GM19328 (cell line): ENCODE measurements at regions not wholly inside any gene's neighbourhood (a gene's known extent, or its start where the extent isn't known, plus 50 kb on each side); places are given as distances from the start of the nearest gene placed in this dataset.
"Not testable (repeated sequence)": the region's sequence is repeated elsewhere in the genome, so short reads cannot be mapped to it uniquely, and the experiment has no call there.

Experiments used
- ATAC-seq: cut with Tn5 transposase; IDR thresholded peaks from one replicate; pipeline ENCODE4 v1.9.1; 2021; ENCODE audit warnings: mild to moderate bottlenecking, moderate library complexity; ENCODE audit not compliant: unreplicated experiment

DNA sequence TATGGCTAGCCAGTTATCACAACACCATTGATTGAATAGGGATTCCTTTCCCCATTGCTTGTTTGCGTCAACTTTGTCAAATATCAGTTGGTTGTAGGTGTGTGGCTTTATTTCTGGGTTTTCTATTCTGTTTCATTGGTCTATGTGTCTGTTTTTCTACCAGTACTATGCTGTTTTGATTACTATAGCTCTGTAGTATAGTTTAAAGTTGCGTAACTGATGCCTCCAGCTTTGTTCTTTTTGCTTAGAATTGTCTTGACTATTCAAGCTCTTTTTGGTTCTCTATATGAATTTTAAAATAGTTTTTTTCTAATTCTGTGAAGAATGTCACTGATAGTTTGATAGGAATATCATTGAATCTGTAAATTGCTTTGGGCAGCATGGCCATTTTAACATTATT, 194.9 kb upstream of the FN1 start:
- not testable (repeated sequence) for ATAC-seq

- ATAC-seq: no peak
Measured at GRCh38 chr2:215627771-215628170, 191.9 kb upstream of the FN1 start.

DNA sequence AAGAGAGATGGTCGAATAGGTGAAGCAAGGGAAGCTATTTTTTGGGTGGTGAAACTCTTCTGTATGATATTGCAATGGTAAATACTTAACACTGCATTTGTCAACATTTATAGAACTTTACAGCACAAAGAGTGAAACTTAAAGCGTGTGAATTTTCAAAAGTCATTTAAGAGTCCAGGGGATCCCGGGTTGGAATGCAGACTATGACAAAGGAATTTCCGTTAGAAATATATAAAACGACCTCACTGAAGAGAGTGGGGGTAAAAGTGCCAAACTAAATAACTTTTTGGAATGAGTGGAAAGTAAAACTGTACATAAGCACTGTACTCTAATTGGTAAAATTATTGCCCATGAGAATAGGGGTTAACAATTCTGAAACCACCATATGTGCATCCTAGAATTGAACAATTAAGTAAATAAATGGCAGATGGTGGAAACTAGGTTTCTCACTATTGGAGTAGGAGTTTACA, 191.0 kb upstream of the FN1 start:
- ATAC-seq: no peak

DNA sequence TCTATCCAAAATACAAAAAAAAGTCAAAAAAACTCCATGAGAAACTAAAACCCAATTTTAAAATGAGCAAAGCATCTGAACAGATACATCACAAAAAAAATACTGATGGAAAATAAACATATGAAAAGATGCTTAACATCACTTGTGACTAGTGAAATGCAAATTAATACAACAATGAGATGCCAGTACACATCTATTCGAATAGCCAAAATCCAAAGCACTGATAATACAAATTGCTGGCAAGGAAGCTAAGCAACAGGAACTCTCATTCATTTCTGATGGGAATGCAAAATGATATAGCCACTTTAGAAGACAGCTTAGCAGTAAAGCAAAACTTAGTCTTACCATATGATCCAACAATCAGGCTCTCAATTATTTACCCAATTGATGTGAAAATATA, 190.2 kb upstream of the FN1 start:
- ATAC-seq: no peak

DNA sequence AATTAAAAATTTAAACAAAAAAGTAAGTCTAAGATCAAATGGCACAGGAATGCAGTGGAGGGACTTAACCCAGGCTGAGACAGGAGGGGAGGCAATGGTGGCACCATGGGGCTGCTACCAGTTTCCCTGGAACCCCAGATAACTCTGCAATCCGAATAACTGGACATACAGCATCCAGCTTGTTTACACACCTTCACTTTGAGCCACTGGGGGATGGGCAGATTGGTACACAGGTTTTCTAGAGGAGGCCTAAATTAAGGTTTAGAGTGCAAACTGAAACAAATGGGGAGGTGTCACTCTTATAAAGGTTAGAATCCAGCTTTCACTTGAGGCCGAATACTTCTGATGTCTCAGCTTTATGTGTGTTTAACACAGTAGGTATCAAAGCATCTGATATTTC, 189.3 kb upstream of the FN1 start:
- ATAC-seq: no peak

DNA sequence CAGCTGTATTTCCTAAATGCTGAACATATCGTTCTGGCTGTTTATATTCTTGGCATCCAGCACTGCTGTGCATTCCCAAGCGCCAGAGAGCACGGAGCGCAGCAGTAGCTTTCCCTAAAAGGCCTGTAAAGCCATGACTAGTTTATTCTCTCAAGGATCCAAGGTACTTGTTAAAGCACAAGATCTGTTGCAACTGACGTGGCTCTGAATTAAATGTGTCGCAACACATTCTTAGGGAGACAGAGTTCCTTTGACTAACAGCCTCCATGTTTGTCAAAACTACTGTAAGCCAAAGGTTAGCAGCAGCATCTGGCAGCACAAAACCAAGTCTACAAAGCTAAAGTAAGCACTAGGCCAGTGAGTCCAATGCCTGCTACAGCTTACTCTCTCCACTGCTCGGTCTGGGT, 188.6 kb upstream of the FN1 start:
- no peak for ATAC-seq

DNA sequence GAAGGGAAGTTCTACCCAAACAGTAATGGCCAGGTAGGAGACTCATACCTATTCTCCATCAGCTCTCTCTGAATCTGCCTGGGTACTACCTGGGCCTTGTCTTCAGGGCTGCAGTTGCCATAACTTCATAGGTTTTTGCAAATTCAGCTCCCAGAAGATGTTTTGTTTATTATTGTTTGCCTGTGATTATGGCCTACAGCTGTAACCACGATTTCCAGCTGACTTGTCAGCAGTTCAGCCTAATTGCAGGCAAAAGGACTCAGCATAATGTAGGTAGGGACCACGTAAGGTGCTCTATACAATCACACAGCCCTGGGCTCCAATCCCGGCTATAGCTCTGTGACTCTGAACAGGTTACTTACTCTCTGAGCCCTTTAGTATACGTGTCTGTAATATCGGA, 187.0 kb upstream of the FN1 start:
- ATAC-seq: no peak

DNA sequence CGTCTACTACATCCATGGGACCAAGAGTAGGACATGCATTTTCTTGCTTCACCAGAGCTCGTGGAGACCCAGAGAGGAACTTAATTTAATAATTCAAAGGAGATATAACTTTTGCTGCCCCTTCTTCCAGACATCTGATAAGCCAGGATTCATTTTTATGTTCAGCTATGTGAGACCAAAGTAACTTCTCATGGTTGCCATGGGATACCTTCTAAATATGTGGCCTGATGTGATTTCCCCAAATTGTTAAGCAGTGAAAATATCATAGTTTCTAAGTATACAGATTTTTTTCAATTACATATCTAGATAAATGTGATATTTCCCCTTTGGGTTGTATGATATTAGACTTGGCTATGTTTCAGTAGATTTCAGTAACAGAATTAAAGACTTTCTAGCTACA, 185.5 kb upstream of the FN1 start:
- ATAC-seq: no peak

DNA sequence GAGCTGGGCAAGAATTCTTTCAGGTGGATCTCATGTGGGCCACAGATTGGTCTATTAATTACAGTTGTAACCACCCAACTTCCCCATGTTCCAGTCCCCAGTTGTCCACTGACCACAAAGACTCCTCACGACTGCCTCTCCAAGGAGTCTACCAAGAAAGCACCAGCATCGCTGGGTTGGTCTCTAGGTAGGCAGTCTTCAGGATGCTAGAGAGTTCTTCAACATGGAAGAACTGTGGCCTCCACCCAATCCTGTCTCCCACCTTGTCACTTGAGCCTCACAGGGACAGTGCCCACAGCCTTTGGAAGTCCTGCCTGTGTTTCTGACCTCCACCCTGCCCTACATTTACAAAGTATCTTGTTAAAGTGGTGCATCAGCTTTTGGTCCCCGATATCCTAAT, 184.7 kb upstream of the FN1 start:
- no peak for ATAC-seq

- ATAC-seq: no peak
Measured at GRCh38 chr2:215619989-215620388, 184.1 kb upstream of the FN1 start.

DNA sequence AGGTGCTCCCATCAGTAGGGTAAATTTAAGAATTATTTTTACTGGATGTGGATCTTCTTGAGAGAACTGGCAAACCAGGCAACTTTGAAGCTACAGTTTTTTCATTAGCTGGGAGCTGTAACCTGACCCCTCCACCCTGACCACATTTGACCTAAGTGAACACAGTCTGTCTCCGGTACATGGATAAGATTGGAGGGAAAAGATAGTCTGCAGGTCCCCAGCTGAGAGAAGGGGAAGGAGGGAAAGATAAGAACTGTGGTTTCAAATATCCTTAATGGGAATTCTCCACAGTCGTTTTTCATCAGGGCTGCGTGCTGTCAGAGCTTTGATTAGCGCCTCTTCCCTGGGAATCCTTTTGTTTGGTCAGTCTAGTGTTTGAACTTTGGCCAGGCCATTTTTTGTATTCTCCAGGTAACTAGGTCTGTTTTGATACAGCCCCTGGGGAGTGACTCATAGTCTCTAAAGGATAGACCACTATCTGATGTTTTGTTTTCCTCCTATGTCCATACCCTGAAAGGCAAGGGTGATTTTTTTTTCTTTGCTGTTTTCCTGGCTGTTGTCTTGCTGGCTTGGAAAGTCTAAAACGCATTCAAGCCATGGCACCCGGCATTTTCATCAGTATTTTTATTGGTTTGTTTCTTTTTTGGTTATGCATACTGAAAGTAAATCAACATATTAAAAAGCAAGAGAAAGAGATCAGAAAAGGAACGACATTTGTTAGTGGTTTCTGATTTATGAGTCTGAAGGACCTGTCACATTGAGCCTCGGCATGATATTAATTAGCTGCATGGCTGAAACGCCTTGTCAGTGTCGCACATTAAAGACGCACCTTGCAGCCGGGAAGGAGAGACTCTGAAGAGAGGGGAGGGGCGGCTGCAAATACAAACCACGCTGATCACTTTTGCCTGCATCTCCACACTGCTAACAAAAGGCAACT, 183.4 kb upstream of the FN1 start:
- ATAC-seq: no peak

DNA sequence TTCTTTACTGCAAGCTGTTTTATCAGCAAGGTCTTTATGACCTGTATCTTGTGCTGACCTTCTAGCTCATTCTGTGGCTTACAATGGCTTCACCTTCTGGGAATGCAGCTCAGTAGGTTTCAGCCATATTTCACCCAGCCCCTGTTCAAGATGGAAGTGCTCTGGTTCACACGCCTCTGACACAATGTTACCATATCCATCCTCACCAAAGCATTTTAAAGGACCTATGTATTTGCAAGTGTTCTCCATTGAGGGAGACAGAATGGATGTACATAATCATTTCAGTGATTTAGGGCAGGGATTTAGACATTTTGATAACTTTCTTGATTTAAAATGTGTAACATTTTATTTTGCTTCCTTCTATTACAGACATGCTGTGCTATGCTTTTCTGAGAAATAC, 182.3 kb upstream of the FN1 start:
- ATAC-seq: no peak

- no peak for ATAC-seq
Measured at GRCh38 chr2:215617060-215617824, 181.4 kb upstream of the FN1 start.

DNA sequence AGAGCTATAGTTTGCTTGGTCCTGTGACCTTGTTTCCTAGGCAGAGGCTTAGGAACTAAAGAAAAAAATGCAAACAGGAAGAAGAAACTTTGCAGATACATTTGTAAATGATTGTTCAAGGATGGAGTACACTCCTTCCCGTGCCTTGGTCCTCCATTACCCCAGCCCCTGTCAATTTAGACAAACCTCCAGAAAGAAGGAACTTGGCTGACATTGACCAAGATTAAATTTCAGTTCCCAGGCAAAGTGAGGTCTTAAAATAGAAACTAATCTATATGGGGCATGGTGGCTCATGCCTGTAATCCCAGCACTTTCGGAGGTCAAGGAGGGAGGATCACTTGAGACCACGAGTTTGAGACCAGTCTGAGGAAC, 179.9 kb upstream of the FN1 start:
- ATAC-seq: no peak

- ATAC-seq: no peak
Measured at GRCh38 chr2:215615067-215615802, 179.4 kb upstream of the FN1 start.

DNA sequence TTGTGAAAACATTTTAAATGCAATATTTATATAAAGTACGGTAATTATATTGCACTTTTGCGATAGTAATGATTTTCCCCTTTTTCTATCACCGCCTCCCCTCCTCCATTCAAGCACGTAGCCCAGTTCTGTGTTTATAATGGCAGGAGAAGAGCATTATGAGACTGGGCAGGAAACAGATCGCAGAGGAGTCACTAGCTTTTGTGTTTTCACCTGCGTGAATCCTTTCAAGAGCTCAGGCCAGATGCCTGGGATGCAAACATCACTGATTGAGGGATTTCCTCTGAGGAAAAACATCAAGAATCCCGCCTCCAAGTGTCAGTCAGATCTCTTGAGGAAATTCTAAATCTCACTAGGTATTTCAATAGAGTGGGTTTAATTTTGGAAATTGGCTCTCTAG, 178.4 kb upstream of the FN1 start:
- ATAC-seq: no peak

- ATAC-seq: no peak
Measured at GRCh38 chr2:215613888-215614287, 178.0 kb upstream of the FN1 start.

DNA sequence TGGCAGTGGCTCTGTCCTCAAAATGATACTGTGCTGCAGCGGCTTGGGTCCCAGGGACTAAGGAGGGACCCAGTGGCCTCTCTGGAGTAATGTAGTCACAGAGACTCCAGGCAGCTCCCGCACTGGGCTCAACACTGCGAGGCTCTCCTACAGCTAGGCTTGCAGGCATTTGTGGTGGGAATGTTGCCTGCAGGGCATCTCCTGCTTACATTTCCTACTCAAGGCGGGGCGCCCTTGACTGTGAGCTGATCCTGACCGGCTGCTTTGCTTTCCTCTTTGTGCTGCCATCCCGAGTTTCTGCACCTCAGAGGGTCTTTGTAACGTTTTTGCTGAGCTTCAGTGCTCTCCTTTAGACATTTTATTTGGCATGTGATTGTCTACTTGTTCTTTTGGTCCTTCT, 177.4 kb upstream of the FN1 start:
- ATAC-seq: no peak

- no peak for ATAC-seq
Measured at GRCh38 chr2:215612786-215613185, 176.9 kb upstream of the FN1 start.

DNA sequence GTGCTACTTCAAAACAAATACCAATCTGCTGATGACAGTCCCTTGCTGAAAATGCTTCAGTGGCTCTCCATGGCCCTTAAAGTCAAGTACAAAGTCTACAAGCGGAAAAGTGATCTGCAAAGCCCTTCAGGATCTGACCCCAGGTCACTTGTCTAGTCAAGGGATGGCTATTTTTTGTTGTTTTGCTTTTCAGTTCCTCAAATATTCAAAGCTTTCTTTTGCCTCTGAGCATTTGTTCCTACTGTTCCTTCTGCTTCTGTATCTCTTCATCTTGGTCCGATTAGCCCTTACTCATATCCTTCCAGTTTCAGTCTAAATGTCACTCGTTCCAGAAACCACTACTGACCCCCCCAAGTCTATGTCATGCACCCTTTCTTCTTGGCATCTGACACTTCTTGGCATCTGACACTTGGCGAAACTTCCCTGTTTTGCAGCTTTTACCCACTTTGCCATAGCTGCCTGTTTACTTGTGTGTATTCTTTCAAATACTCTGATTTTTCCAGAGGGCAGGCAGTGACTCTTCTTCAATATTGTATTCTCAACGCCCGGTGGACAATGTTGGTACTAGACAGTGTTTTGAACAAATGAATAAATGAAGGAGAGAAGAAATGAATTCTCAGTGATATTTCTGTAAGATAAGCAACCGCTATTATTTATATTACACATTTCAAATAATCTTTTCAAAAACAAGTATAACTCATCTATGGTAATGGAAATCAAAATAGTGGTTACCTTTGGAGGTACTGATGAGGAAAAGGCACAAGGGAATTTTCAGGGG, 175.9 kb upstream of the FN1 start:
- no peak for ATAC-seq
